NCI-H510A (cell line): ENCODE measurements at regions not wholly inside any gene's neighbourhood (a gene's known extent, or its start where the extent isn't known, plus 50 kb on each side); places are given as distances from the start of the nearest gene placed in this dataset.

Source experiments
- DNase-seq: peaks from one replicate; lab custom pipeline; 2025; lab: John Stamatoyannopoulos, UW

DNA sequence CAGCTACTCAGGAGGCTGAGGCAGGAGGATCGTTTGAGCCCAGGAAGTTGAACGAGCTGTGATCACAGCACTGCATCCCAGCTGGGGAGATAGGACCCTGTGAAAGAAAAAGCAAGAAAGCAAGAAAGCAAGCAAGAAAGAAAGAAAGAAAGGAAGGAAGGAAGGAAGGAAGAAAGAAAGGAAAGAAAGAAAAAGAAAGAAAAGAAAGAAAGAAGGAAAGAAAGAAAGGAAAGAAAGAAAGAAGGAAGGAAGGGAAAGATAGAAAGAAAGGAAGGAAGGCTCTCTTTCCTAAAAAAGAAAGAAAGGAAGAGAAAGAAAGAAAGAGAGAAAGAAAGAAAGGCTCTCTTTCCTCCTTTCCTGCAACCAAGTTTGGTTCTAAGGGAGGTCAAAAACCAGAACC lies 380.3 kb downstream of the PCNX1 start:
- DNase-seq: no peak

DNA sequence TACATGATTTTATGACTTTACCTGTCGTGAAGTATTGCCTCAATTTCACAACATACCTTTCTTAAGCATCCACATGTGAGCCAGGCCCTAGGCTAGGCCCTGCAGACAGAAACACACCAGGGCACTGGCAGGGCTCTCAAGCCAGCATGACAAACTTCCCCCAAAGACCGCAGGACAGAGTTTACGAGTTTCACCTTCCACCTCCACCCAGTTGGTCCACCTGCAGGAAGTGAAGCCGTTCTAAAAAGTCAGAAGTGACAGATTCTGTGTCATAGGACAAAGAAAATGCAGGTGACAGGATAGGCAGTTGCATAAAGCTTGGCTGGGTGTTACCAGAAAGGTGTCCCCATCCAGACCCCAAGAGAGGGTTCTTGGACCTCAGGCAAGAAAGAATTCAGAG lies 382.3 kb downstream of the PCNX1 start:
- DNase-seq: no peak

DNA sequence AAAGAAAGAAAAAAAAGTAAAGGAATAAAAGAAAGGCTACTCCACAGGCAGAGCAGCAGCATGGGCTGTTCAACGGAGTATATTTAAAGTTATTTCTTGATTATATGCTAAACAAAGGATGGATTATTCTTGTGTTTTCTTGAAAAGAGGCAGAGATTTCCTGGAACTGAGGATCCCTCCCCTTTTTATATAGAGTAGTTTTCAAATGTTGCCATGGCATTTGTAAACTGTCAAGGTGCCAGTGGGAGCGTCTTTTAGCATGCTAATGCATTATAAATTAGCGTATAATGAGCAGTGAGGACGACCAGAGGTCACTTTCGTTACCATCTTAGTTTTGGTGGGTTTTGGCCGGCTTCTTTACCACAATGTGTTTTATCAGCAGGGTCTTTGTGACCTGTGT lies 383.0 kb downstream of the PCNX1 start:
- no peak for DNase-seq

DNA sequence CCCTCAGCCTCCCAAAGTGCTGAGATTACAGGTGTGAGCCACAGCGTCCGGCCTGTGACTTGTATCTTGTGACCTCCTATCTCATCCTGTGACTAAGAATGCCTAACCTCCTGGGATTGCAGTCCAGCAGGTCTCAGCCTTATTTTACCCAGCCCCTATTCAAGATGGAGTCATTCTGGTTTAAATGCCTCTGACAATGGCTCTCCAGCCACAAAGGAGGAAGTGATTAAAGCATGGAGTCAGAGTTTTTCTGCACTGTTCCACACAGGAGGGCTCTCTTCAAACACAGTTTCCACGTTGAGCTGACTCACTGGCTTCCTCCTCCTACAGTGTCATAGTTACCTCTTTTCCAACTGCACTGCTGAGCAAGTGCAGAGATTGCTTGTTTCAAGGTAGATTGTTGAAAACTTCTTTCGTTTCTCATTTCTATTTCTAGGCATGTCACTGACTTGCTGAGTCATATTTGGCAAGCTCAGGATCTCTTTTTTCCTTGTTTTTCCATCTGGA lies 383.8 kb downstream of the PCNX1 start:
- no peak for DNase-seq

DNA sequence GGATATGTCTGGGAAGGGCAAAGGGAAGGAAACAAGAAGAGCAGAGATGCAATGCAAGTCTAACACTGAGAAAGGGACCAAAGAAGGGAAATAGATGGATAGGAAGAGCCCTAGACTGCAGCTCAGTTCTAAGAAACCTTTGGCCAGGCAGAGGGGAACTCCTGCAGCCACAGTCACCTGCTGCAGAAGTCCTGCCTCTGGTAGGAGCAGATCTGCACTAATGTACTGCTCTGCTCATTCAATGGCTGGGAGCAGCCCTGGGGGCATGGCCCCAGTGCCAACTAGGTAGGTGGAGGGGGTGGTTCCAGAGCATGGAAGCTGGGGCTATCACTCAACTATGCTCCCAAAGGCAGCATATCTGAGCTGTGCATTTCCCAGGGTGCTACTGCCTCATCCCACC lies 388.9 kb downstream of the PCNX1 start:
- DNase-seq: no peak

DNA sequence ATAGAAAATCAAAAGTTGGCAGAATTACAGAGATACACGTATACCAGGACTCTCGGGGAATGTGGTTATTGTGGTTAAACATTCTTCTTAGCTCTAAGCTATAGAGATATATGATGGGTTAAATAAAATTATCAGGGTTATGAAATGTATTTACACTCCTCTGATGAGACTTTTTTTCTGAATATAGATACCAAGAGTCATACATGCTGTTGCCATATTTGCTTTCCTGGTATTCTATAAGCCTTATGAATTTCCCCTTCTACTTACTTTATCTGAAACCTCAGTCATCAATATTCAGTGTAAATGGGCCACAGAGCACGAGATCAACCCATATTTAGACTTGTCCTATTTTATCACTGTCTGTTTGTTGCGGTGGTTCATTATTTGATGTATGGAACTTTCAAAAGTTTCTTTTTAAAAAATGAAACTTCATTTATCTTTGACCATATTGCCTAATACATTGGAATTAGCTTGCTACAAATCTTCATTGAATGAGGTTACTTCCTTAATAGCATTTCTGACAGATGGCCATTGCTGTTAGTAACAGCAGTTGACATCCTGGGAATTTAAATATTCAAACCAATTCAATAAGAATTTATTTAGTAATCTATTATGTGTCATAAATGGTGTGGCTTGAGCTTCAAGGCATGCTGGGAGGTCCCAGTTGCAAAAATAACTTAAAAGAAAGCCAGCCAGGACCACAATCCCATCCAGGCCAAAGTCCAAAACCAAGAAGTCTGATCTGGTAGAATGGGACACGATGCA lies 393.5 kb downstream of the PCNX1 start:
- DNase-seq: no peak

DNA sequence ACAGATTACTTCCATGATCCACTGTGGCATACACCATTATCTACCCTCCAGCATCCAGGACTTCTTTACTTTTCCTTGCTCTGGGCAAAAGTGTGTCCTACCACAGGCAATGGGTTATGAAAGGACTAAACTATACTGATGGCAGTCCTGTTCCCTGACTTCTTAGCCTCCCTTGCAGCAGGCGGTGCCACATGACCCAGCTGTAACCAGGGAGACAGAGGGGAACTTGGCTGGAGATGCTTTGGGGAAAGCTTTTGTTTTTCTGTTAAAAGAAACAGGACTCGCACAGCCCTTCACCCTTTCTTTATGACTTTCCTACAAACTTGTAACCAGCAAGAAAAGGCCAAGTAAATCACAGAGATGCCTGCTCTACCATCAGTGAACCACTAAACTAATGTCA lies 394.4 kb downstream of the PCNX1 start:
- DNase-seq: no peak

DNA sequence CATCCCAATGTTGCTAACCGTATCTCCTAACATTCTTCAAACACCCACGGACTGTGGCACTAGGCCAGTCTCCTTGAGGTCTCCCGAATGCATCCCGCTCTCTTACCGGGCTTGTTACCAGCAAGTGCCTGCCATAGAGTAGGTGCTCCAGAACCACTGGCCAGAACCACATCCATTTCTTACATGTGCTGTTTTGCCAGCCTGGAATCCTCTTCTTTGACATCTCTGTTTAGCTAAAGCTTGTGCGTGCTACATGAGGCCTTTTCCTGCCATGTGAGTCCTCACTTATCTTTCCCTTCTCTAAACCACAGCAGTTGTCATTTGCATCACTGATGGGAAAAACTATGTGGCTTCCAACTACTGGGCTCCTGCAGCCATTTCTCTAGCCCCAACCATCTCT lies 397.4 kb downstream of the PCNX1 start:
- no peak for DNase-seq

DNA sequence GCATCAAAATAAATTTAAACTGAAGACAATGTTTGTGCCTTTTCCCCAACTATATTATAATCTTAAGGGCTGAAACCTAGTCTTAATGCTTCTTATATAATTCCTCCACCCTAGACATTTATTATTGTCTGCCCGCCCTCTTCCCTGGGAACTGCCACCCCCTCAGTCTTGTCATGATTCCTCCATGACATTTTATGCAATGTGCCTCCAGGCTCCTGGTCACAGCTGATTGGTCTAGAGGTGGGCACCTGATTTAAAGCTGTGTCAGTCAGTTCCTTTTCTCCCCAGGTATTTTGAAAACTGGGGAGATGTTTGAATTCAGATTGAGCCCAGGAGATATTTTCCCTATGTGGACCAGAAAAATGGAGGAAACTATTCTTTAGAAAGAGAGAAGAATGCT lies 401.4 kb downstream of the PCNX1 start:
- DNase-seq: no peak

DNA sequence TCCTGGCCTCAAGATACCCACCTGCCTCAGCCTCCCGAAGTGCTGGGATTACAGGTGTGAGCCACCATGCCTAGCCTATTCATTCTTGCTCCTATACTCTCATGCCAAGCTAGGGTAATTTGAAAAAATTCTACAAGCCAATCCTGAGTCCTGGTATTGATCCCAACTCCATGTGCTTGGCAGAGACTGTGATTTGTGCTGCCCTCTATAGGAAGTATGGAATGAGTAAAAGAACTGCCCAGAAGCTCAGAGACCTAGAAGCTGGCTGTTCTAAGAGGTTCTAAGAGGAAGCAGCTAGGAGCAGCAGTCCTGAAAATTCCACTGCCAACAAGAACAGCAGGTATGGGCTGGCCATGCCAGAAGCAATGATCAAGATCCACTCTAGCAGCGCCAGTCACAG lies 402.5 kb downstream of the PCNX1 start:
- no peak for DNase-seq

DNA sequence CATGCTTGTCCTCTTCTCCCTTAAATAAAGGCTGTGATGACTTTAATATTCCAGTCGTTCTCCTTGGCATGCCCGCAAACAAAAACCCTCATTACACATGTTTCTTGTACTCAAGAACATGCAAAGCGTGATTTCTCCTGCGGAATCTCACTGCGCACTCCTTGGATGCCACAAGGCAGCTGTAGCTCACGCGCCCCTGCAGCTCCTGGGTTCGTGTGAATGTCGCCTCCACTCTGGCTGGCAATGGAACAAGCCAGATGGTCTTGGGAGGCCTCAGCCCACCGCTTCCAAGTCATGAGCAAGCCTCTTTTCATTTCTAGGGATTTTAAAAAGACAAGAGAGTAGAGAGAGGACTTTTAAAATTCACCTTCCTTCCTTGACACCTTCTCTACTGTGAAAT lies 403.8 kb downstream of the PCNX1 start:
- no peak for DNase-seq

DNA sequence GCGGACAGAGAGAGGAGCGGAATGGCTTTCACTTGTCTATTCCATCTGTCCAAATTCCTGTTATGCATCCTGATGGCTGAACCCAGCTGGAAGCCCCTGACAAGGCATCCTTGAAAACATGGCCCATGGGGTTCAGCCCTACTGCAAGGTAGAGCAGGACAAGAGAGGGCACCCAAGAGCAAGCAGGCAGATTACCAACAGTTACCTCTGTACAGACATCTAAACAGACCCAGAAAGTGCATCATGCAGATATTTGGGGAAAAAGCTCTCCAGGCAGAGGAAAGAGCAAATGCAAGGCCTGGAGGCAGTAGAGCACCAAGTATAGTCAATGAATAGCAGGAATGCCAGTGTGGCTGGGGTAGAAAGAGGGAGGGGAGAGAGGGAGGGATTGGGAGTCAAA lies 407.5 kb downstream of the PCNX1 start:
- DNase-seq: no peak

DNA sequence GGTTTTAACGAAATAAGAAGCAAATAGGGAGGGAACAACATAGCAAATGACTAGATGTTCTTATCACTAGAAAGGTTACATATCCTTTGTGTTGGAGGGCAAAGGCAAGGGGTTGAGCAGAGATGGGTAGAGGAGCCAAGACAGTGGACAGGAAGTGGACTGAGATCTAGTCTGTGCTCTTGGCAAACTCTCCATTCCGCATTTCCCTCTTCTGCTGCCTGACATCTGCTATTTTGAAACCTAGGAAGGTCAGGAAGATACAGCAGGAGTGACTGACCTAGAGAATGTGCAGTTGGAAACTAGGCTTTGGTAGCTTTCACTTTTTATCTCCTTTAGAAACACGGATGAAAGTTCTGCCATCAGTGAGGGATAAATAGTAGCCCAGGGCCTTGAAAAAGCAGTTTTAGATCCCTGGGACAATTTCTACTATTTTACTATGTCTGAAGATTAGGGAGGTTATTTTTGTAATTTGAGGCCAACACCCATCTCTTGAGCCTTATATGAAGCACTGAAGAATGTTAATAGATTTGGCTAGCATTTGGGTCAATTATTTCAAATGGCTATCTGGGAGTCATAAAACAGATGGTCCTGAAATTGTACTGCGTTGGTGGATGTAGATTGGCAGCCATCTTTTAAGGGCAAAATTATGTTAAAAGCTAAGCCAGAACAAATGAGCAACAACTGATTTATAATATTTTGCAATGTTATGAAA lies 410.3 kb downstream of the PCNX1 start:
- DNase-seq: no peak

DNA sequence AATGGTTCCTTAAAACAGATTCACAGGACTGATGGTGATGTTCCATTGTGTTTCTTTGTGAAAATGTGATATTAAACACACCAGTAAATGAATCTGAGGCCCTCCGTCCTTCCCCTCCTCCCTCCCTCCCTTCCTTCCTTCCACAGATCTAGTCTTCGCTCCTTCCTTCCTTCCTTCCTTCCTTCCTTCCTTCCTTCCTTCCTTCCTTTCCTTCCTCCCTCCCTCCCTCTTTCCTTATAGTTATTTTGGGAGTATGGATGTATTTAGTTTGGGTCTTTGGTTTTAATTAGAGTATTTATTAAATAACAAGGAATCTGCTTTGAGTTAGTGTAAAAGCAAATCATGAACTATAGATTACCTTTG lies 410.8 kb downstream of the PCNX1 start:
- no peak for DNase-seq

DNA sequence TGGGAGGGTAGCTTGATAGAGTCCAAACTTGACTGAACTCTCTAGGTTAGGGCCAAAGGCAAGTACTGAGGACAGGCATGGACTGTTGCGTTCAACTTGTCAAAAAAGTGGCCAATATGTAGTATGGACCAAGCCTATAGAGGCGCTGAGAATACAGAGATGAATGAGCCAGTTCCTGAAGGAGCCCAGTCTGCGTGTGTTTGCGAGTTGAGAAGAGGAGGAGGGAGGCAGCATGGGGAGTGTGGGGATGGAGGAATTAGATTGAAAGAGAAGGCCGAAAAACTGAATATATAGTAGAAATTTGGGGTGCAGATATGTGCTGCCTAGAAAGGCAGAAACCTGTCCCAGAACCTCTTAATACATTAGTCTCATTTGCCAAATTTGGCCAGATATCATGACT lies 412.4 kb downstream of the PCNX1 start:
- peak; percentile 13 for DNase-seq

DNA sequence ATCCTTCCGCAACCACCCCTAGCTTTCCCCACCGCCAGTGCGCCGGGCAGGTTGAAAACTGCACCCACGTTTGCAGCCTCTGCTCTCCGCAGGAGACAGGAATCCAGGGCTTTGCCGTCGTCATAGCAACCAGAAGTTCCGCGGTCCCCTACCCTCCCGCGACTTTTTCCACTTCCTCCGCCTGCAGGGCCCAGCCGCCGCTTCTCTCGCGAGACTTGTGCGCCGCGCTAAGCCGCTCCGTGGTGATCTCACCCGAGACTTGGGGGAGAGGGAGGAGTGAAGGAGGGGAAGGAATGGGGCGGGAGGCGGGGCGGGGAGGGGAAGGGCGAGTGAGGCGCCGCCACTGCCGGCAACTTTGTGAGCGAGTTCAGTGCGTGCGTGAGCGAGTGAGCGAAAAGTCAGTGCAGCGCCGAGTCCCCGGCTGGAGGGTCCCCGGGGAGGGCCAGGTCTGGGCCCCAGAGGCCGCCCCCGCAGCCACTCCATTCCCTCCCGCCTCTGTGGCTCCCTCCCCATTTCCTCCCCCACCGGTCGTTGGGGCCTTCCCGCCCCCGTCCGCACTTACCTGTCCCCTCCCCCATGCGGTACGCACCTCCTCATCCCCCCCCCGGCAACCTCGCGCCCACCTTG lies 413.0 kb downstream of the PCNX1 start, which contains the start of gene SIPA1L1:
TSS of gene SIPA1L1 (plus strand) at position 370 of the 627 bp plus-strand sequence.
- peak; percentile 94 for DNase-seq

DNA sequence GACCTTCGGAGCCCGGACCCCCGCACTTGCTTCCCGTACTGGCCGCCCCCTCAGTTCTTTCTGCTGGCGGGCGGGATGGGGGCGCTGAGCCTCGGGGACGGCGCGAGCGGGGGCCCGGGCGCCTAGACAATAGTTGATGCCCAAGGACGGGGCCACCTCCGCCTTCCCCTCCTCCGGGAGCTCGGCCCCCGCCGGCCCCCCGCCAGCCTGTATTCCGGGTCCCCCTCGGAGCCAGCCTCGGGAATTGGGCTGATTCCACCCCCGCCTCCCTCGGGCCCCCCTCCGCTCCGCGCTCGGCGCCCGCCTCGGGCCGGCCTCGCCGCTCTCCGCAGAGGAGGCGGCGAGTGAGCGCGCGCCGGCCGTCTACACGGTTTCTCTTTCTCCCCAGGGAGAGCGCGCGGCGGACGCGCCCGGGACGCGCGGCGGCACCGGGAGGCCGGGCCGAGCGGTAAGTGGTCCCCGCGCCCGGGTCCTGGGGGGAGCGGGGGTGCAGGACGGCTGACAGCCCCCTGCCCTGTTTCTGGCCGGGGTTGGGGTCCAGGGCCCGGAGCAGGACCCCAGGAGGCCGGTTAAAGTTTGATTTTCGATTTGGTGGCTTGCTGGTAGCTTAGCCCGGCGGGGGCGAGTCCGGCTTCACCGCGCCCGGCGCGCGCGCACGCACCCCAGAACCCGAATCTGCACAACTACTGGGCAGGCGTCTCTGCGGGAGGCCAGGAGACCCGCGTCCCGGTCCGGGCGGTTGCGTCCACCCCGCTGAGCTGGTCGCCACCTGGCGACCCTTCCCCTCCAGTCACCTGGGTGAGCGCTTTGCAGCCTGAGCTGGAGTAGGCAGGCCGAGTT lies 413.7 kb downstream of the PCNX1 start:
- peak; percentile 29 for DNase-seq

DNA sequence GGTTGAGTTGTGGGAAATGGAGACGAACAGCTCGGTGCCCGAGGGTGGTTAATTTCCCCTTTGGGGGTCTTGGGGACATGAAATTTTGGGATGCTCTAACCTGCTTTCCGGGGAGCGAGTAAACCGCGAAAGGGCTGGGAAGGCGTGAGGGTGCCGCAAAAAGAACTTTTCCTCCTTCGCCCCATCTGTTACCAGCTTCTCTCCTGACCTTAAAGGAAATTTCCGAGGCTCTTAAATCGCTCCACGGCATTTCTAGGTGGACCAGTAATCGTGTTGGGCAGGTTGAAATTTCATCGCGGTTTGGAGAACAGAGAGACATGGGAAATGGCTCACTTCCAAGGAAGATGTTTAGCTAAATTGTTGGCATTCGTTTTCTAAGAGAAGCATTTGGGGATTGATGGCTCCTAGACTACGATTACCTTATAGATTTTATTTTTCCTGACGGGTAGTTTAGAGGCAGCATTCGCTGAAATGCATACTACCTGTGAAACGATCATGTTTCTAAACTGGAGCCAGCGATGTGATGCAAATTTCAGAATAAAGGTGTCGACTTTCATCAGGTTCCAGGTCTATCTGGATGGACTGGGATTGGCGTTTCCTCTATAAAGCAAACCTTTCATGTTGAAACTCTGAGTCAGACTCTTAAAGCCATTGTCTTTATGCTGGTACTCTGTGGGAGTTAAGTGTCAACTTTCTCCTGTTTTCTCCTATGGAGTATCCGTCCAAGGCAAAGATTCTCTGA lies 414.5 kb downstream of the PCNX1 start:
- peak; percentile 54 for DNase-seq

DNA sequence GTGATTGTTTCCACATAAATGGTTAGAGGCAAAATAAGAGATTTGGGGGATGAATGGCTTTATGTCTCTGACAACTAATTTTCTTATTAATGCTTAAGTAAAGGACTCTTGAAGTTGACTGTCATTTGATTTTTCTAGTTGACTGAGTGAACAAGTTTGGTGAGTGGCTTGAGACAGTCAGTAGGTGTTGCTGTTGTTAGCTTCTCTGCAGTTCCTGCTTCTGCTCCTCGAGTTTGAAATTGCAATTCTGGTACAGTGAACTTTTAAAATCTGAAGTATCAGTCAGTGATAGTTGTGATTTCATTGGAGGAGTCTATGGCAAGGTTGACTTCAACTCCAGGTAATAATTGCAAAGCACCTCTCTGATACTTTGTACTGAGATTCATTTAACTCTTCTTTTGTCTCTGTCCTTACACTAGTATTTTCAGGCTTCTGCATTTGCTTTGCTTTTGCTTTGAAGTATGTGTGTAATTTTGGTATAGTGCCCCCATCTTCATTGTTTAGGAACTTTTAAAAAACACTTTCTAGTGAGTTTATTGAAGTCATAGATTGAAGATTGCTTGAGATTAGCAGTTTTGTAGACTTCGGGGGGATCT lies 415.5 kb downstream of the PCNX1 start:
- DNase-seq: no peak

DNA sequence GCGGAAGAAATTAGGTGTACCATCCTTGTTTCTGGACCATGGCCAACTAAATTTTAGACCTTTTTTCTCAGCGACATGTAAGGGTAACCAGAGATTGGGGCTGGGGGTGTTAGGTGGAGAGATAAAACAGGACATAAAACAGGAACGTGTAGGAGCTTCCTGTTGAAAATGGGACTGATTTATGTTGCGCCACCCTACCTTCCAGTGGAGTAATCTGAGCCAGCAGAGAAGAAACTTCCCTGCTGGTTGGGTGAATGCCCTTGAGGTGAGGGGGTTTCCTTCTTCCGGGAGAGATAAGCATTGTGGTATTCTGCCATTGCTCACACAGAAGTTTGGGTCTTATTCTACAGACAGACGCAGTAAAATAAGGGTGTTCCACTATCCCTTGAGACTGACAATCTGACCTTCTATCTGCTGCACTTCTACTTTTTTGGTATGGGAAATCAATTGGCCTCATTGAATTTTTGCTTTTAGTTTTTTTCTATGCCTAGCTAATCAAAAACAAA lies 417.6 kb downstream of the PCNX1 start:
- no peak for DNase-seq

DNA sequence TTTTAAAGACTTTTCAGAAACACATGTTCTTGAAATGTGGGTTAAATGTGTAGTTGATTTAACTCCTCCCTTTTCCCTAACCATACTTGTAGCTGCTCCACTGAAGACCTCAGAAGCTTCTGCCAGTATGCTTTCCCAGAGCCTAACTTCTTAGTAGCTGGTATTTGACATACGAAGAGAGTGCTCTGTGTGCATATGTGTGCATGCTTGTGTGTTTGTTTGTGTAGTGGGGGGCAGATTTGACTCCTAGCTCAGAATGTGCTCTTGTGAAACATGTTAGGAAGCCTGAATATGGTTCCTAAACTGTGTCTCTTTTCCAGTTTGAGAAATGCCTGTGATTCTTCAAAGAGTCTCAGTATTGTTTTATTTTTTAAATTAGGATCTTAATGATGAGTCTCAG lies 420.4 kb downstream of the PCNX1 start:
- no peak for DNase-seq
